Smooth muscle cell (in vitro differentiated cells): ENCODE measurements at regions not wholly inside any gene's neighbourhood (a gene's known extent, or its start where the extent isn't known, plus 50 kb on each side); places are given as distances from the start of the nearest gene placed in this dataset. TPM values are rescaled to one million over a fixed set of nuclear protein-coding genes. Genes with fewer than 3 reads are reported as not detected.

Experiments used
- DNase-seq: peaks from one replicate; lab custom pipeline; 2025; ENCODE audit not compliant: unreplicated experiment; lab: John Stamatoyannopoulos, UW
- H2AFZ ChIP-seq: fragments of 200-600 bp; sonication (generic); 2 replicates; pipeline ENCODE4 v1.6.0; 2016; ENCODE audit warnings: antibody characterized with exemption, low read depth, mild to moderate bottlenecking
- H3F3A ChIP-seq: fragments of 200-600 bp; sonication (generic); 2 replicates; pipeline ENCODE4 v1.6.0; 2017; ENCODE audit warnings: antibody characterized with exemption, low read depth
- H3K27ac ChIP-seq: fragments of 200-600 bp; sonication (generic); 2 replicates; pipeline ENCODE4 v1.5.1; 2016; ENCODE audit warnings: low read depth, mild to moderate bottlenecking
- H3K27me3 ChIP-seq: fragments of 200-600 bp; sonication (generic); 2 replicates; pipeline ENCODE4 v1.6.1; 2016; ENCODE audit warnings: low read depth, mild to moderate bottlenecking
- H3K36me3 ChIP-seq: fragments of 200-600 bp; sonication (generic); 2 replicates; pipeline ENCODE4 v1.5.1; 2016; ENCODE audit warnings: low read depth
- H3K4me1 ChIP-seq: fragments of 200-600 bp; sonication (generic); 2 replicates; pipeline ENCODE4 v1.5.1; 2016; ENCODE audit warnings: low read depth
- H3K4me2 ChIP-seq: fragments of 200-600 bp; sonication (generic); 2 replicates; pipeline ENCODE4 v1.6.0; 2016; ENCODE audit warnings: mild to moderate bottlenecking
- H3K4me3 ChIP-seq: fragments of 200-600 bp; sonication (generic); 2 replicates; pipeline ENCODE4 v1.5.1; 2016; ENCODE audit warnings: mild to moderate bottlenecking
- H3K79me2 ChIP-seq: fragments of 200-600 bp; sonication (generic); 2 replicates; pipeline ENCODE4 v1.6.0; 2016; ENCODE audit warnings: low read depth, mild to moderate bottlenecking
- H3K9ac ChIP-seq: fragments of 200-600 bp; sonication (generic); 2 replicates; pipeline ENCODE4 v1.6.0; 2016; ENCODE audit warnings: low read depth
- H3K9me3 ChIP-seq: fragments of 200-600 bp; sonication (generic); replicated peaks from 2 replicates; pipeline ENCODE4 v1.5.1; 2016; ENCODE audit warnings: low read depth
- H4K20me1 ChIP-seq: fragments of 200-600 bp; sonication (generic); 2 replicates; pipeline ENCODE4 v1.6.0; 2016; ENCODE audit warnings: low read depth
- CTCF ChIP-seq: fragments of 200-600 bp; sonication (generic); IDR thresholded peaks from 2 replicates; pipeline ENCODE4 v1.5.1; 2017; ENCODE audit warnings: borderline replicate concordance, mild to moderate bottlenecking, antibody characterized with exemption; ENCODE audit not compliant: insufficient read depth, poor library complexity, severe bottlenecking
- WGBS: methylation state at CpG from one replicate; pipeline ENCODE4 v1.1.7; 2016; ENCODE audit warnings: low lambda C conversion rate; 5-methylcytosine and 5-hydroxymethylcytosine counted together
- small RNA-seq: library from RNA; depleted of rRNA; stranded (forward); fragments of <200 nt; gene quantifications from one replicate; pipeline ENCODE3, GENCODE V24; 2014

DNA sequence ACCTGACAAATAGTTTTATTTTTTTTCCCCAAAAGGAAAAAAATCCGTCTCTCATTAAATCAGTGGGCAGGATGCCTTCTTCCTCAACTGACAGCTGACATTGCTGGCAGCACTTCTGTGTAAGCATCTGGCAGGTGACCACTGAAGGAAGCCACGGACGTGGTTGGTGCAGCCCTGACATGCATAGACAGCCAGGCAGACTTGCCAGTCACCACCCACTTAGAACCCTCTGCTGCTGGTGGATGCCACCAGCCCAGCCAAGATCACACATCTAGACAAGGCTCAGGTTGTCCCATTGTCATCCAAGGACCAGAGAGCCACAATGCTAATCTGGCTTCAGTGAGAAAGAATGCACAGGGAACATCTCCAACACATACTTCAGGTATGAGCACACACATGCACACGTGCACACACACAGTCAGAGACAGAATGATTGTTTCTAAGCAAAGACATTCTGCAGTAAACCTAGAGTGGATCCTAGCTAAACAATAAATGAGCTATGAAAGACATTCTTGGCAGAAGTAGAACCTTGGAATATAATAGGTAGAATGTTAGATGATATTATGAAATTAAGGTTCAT, 49.8 kb upstream of the BMAL1 start:
- no peak overlapping the region for H2AFZ ChIP-seq
- H3K27me3 ChIP-seq: no peaks in the 10 kb centered on the region
- H3K4me1 ChIP-seq: peaks cover 14% of the 10 kb centered on the region
- no peaks in the 10 kb centered on the region for H3K9me3 ChIP-seq
- no peak overlapping the region for H3K27ac ChIP-seq
- H3K4me2 ChIP-seq: no peak overlapping the region
- no peak for TF ChIP-seq CTCF
- H3F3A ChIP-seq: peaks cover 7% of the 10 kb centered on the region
- H3K36me3 ChIP-seq: no peaks in the 10 kb centered on the region
- H4K20me1 ChIP-seq: no peaks in the 10 kb centered on the region
- no peak for DNase-seq
- no peak overlapping the region for H3K9ac ChIP-seq
- WGBS: 75% methylated on average over 4 of the region's 4 CpGs
- no peak overlapping the region for H3K4me3 ChIP-seq
- no peaks in the 10 kb centered on the region for H3K79me2 ChIP-seq

Small RNAs in the stretch of these regions (small RNA-seq; reads per million reads assigned to genes)
- gene AC022878.1: not detected
